ENCODE measurements at regions not wholly inside any gene's neighbourhood (a gene's known extent, or its start where the extent isn't known, plus 50 kb on each side); places are given as distances from the start of the nearest gene placed in this dataset.

DNA sequence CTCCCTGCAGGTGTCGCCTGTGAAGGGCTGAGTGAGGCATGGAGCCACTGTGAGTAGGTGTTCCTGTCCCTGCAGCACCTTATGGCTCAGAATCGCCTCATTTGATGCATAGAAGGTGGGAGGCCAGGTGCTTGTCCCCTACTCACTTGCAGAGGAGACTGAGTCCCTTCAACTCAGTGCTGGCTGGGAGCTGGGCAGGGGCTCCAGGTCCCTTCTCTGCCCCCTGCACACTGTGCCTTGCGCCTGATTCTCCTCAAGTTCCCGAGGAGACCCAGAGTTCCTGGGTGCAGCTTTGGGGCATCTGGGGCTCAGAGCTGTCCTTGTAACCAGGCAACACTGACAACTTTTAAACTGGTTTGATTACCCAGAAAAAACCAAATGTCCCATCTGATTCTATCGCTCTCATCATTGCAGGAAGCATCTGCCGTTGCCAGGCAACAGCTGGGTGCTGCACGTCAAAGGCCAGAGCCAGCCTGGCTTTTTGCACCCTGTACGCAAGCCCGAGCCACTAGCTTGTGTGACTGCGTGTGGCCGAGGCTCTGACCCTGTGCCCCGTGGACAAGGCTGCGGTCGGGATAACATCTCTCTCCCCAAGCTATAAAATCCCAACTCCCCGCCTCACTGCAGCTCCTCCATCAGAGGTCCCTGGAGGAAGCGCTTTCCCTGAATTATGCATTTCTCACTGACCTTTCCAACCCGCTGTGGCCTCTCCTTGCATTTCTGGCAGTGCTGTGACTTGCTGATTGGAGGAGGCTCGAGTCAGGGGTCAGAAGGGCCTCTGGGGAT is 130.8 kb upstream of the HDAC4 start:
- DNase-seq (ENCODE audit: low spot score), result no peak

DNA sequence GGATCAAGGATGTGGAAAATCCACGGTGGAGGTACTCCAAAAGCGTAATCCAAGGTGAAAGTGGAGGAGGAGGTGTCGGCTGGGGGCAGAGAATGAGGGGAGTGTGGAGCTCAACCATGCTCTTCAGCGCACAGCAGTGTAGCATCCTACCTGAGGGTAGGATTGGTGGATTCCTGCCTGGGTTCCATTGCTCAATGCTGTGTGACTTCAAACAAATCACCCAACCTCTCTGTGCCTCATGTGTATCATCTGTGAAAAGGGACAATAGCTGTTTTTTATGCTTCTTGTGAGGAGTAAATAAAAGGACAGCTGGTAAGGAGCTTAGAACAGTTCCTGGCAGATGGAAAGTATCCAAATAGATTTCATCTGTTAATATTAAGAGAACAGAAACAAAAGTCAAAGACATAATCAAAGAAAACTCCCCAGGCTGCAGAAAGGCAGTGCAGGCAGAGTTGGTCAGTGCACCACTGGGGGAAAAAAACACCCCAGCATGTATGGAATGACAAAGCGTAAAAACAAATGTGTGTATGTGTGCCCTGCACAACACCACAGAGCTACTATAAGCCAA is 130.0 kb upstream of the HDAC4 start:
- no peak for DNase-seq (ENCODE audit: low spot score)

DNA sequence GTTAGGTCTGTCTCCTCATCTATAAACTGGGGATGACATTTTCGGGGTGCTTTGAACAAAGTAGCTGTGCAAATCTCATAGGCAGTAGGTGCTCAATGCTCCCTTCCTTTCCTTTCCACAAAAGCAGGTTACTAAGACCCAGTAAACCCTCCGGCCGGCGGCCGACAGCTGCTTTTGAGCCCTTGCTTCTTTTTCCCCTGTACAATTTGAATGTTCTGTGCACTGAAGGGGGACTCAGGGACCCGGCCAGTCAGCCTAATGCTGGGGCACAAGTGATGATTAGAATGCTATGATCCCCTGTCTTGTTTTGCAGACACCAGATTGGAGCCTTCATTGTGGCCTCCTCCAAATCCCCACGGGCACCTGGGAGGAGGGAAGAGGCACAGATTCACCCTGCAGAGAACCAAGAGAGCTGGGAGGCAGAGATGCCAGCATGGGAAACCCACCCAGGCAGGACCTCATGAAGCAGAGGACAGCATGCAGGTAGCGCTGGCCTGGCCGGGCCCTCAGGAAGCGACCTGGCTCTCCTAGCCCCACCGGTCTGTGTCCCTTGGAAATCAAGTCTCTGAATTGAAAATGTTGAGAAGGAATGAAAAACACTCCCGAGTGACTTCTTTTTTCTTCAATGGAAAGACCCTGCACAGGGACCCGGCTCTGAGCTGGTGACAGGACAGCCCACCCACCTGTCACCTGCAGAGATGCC is 128.6 kb upstream of the HDAC4 start:
- DNase-seq (ENCODE audit: low spot score), result no peak

DNA sequence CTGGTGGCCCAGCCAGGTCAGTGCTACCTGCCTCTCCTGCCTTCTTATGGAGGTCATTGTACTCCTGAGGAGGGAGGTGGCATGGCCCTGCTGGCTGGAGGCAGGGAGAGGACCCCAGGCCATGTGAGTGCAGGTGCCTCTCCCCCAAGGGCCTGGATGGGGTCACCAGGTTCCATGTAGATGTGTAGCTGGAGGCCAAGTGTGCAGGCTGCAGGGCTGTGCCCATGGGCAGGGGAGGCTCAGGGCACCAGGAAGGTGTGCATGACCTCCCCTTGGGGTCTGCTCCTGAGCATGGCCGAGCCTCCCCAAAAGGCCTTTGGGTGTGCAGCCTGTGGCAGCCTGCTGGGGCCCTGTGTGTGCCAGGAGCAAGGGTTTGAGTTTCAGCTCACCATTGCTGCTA is 128.1 kb upstream of the HDAC4 start:
- DNase-seq (ENCODE audit: low spot score), result no peak

DNA sequence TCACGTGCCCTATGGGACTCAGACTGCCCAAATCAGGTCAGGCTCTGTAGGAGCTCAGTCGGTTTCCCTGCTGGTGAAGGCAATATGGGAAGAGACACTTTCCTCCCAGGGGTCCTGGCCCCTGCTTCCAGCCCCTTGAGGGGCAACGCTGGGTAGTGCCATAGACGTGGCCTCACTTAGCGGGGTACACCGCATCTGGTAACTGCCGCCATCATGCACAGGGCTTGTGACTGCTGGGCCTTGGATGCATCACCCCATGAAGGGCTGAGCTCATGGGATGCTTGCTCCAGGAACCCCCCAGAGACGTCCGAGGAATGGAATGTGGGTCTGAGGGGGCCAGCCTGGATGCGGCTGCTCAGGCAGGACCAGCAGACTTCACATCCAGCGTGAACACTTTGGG is 127.3 kb upstream of the HDAC4 start:
- DNase-seq (ENCODE audit: low spot score), result no peak

DNA sequence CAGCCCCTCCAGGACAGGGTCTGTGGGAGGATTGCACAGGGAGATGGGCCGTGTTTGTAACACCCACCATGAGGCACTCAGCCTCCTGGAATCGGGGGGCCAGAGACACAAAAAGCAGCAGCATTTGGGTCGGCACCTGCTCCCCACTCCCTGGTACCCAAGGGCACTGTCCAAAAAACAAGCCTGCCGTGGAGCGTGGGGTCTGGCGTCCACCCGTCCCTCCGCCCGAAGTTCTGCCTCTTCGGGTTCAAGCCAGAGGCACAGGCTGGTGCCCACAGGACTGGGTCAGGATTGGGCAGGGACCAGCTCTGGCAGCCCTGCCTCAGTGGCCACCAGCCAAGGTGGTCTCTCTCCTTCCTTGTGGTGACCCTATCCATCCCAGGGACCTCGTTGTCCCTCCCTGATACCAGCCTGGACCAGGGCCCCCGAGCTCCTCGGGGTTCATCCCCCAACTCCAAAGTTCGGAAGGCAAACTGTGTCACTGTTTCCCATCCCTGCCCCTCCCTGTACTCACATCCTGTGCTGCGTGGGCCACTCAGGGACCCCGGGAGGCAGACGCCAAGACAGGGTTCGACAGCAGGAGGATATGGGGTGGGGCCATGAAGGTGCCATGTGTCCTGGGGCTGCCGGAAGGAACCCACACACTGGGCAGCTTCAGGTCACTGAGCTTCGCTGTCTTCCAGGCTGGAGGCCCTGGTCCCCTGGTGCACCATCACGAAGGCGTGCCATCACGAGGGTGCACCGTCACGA is 126.0 kb upstream of the HDAC4 start:
- DNase-seq (ENCODE audit: low spot score), result no peak

DNA sequence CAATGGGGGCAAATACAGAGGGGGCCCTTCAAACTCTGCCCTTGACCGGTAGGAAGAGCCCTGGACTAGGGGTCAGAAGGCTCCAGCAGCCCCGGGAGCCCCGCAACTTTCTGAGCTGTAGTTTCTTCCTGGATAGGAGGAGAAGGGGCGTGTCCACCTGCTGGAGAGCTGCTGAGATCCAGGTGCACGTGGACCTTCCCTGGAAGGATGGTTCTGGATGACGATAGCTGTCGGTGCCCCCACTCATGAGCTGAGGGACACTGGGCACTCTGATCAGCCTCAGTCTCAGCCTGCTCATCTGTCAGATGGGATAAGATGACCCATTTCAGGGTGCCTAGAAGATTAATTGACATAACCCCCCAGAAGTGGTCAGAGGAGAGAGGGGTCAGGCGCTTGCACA is 125.2 kb upstream of the HDAC4 start:
- DNase-seq (ENCODE audit: low spot score), result no peak

DNA sequence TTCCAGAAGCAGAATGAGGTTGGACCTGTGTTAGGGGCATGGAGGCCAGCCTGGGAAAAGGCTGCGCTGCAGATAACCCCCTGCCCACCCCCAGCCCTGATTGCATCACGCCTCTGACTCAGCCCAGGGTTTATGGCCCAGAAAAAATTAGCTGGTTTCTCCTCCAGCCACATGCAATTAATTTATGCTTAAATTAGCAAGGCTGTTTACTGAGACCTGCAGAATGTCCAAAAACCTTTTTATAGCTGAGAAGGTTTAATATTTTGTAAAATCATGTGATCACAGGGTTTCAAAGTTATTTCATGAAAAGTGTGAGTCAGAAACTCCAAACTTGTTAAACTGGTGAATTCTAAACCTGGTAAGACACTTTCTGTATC is 123.1 kb upstream of the HDAC4 start:
- DNase-seq (ENCODE audit: low spot score), result no peak

DNA sequence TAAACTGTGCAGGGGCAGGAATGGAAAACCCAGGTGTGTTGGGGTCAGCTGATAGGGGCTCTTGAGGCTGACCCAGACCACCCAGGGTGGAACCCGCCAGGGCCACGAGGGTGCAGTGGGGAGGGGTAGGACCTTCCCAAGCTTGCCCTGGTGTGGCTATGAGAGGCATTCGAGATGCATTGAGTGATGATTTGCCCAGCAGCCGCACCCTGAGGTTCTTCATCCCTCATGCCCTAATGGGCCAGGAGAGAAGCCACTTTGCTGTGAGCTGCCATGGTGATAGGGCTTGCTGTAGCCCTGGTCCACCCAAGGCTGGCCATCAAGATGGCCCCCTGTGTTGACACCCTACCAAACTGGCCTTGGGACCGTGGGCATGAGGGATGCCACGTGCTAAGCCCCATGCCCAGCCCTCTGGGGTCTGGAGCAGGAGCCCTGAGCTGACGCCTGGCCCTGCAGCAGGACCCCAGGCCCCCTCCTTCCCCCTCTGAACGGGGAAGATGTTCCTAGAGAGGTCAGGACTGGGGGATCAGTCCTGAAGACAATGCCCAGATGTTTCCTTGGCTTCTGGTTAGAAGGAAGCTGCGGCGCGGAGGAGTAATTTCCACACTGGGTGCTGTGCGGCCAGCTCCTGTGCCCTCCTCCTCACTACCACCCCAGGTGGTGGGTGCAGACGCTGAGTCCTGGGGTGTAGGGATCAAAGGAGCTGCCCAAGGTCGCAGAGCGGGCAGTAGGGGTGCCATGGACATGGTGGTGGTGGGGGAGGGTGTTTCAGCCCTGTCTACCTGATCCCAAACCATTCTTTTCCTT is 122.5 kb upstream of the HDAC4 start:
- no peak for DNase-seq (ENCODE audit: low spot score)

DNA sequence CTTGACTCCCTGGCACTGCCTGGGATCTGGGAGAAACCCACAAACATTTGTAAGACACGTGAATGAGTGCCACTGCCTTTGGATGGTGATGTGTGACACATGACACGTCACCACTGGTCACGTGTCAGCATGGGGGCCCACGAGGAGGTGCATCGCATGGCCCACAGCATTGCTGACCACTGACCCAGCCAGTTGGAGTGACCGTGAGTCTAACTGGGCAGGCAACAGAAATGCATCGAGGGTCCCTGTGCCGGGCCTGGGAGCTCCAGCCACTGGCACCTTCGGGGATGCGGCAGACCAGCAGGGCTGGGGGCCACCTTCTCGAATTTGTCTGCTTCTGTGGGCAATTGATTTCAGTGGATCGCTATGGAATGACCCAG is 121.9 kb upstream of the HDAC4 start:
- no peak for DNase-seq (ENCODE audit: low spot score)

DNA sequence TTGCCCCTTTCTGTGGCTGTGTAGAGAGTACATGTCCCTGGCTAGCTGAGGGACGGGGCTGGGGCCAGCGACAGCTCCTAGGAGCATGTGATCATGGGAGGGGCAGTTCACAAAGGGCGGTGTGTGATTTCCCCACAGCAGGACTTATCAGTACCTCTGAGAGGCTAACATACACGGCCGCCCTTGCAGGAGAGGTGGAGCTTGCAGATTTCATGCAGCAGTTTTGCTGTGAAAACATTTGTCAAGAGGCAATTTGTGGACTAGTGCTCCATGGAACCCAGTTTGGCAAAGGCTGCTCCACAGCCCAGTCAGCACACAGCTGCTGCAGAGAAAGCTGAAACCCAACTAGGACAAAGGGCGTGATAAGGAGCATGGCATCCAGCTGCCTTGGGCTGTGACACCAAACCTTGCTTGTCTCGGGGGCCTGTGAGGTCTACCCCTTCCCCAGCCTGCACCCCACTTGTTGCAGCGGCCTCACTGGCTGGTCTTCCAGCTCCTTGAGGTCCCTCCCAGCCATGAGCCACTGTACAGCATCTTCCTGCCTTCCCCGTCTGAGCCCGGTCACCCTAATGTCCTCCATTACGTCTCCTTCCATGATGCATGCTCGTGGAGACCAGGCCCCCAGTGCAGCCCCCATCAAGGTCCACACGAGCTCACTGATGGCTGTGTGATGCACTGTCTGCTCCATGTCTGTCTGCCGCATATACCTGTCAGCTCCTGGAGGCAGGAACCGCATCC is 121.4 kb upstream of the HDAC4 start:
- DNase-seq (ENCODE audit: low spot score), result no peak

DNA sequence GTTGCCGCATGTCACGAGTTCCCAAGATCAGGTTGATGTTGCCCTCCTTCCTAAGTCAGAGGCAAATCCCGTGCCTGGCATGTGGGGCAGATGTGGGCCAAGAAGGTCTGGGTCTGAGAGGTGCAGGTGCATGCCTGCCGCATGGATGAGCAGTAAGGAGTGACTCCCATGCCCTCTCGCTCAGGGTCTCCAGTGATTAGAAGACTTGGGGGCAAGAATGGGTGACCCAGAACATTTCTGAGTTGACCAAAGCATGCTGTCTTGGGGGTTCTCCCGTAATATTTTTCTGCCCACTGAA is 120.6 kb upstream of the HDAC4 start:
- DNase-seq (ENCODE audit: low spot score), result no peak

DNA sequence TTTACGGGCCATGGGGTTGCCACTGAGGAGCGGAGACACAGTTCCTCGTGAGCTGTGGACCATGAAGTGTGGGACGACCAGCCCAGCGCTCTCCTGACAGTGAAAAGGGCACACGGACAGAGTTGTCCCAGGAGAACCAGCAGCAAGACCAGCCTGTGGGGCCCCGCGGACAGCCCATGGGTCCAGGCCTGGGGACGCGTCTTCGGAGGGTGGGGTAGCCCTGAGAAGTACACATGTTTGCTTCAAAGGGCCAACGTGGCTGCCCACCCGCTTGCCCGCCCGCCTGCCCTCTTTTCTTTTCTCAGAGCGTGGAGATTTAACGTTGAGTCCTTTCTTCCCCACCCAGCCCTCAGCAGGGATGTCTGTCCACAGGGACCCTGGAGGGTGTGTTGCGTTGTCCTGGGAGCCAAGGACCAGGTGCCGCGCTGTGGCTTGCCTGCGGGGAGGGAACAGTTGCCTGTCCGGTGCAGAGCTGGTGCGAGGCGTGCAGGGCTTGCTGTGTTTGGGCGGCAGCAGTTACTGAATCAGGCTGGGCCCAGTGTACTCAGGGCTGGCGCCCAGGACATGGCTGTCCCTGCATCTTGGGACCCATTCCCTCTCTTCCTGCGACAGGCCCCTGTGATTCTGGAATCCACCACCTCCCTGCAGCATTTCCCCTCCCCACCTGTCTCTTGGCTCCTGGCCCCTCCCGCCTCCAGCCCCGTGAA is 120.1 kb upstream of the HDAC4 start:
- no peak for DNase-seq (ENCODE audit: low spot score)

DNA sequence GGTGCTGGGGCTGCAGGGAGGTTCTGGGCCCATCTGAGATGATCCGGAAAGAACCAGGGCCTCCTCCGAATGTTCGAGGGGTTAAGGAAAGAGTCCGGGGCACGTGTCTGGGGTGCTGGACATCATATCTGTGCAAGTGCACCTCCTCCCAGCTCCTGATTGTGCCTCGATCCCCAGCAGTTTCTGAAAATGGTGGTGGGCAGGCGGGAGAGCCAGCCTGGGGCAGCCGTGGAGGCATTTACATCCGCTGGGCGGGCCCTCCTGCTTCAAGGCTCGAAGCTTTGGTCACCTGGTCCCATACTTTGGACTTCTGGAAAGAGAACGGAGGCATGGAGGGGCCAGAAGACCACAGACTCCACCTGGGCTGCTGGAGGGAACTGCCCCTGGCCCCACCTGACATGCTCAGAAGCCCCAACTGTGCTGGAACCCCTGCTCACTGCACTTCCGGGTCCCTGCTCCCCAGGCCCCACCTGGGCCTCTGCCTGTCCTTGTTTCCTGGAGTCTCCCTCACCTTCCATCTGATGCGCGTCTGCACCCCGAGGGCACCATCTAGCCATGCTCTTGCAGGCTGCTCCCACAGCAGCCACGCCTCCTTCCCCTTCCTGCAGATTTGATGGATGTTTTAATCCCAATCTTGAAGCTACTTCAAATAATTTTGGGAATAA is 119.2 kb upstream of the HDAC4 start:
- no peak for DNase-seq (ENCODE audit: low spot score)

DNA sequence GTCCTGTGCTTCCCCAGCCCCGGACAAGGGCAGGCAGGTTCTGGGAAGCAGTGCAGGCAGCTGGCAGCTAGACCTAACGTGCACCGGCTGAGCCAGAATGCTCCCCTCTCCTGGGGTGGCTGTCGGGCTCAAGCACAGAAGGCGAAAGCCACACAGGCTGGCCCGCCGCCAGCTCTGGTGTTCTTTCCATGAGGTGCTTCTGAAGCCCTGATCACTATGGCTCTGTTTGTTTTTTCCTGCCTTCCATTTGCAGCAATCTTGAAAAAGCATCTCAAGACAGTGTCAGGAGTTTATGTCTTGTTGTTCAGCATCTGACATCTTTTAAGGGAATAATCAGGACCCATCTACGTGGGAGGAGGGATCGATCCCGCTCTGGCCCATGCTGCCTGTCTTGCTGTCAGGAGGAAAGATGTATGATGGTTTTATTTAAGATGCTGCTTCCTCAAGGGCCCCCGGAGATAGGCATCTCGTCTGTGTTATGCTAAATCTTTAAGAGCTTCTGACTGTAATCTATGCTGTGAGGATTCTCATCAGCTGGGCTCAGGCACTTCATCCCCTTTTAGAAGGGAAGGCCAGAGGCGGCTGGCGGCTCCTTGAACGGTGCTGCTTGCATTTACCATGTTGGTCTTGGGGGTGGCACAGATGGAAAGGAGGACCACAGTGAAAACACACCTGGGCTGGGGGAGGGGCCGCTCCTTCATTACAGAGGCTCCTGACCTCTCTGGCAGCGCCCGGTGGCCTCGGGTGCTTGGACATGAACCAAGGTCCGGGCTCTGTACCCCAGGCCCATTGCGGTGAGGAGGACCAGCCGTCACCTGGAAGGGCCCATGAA is 118.5 kb upstream of the HDAC4 start:
- DNase-seq (ENCODE audit: low spot score), result no peak

DNA sequence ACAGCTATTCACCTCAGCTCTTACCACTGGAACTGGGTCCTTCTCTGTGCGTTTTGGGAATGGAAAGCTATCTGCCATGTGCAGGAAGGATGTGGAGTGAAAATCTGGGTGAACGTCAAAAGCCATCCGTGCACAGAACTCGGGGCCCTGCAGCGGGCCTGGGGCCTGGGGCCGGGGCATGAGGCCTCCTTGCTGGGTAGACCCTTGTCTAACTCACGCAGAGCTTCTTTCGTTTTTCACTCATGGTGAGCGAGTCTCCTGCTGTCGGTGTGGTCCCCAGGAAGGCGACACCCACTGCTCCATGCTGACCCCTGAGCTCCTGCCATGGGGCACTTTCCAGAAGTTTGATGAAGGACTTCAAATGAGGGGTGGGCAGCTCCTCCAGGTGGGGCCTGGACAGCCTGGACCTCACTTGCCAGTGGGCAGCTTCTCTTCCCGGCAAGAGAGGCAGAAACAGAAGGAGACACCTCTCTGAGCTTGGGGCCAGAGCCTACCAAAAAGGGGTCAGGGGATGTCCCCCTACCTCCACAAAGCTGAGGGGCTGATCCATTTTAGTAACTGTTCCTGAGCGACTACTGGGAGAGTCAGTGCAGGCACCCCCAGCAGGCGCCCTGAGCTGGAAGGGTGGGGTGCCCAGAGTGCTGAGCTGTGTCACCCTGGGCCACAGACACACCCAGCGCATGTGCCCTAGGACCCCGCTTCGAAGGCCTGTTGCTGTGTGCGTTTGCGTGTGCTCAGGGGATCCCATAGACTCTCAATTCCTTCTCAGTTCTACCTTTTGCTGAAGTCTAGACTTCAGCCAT is 117.7 kb upstream of the HDAC4 start:
- no peak for DNase-seq (ENCODE audit: low spot score)

DNA sequence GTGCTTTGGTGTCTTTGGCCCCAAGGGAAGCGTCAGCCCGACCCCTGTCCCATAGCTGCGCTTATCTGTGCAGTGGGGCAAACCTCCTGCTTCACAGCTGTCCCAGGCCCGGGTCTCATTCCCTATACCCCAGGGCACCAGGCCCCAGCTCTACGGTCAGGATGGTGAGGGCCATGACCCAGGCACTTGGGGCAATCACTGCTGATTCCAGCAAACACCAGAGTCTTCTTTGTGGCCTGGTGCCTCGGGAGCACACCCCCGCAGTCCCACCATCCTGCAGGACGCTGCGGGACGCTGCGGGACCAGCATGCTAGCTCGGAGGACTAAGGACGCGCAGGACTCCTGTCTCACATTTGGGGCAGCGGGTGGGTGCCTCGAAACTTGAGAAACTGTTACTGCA is 116.9 kb upstream of the HDAC4 start:
- no peak for DNase-seq (ENCODE audit: low spot score)

DNA sequence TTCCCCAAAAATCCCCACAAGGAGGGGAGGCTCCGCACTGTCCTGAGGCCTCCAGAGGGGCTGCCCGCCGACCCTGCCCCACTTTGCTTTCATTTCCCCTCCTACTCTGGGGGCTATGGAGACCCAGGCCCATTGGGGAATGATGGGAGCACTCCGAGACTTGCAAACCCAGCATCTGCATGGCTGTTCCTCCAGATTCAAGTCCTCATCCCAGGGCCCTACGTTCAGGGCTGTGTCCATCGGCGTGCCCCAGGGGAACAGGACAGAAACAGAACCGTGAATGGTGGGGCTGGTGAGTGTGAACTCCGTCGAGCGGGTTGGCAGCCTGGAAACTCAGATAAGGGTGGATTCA is 116.1 kb upstream of the HDAC4 start:
- DNase-seq (ENCODE audit: low spot score), result no peak
